Heart left ventricle (tissue), 13 donors: ENCODE measurements at regions not wholly inside any gene's neighbourhood (a gene's known extent, or its start where the extent isn't known, plus 50 kb on each side); places are given as distances from the start of the nearest gene placed in this dataset.

Source experiments
- CTCF ChIP-seq, 12 donors: fragments of 200-600 bp; sonication (generic) in 4 of 12; IDR thresholded peaks; one replicate each; pipeline versions ENCODE4 v1.5.0 to v1.8.0; 2018 to 2022; ENCODE audit warnings: antibody characterized with exemption in 12 of 12, mild to moderate bottlenecking in 5 of 12
- POLR2A ChIP-seq, 2 donors: fragments of 450-650 bp; IDR thresholded peaks; one replicate each; pipeline ENCODE4 v1.6.1; 2017; ENCODE audit warnings: antibody characterized with exemption in 2 of 2, mild to moderate bottlenecking in 2 of 2, moderate library complexity in 2 of 2
- donor health status: ischemic (EF 13 %, LVEDD 7.1; RV severe dilation, severe dysfunction).
- donor health status: DM: no; HTN: yes; CAD: no.
- donor health status: DM: no; HTN: no; CAD: no.
- donor health status: ischemic (EF 25% LVEDD 6.9; RV normal size, moderate dysfunction).
- donor health status: ischemic (EF 25% LVEDD 5.7; RV mildly dilated, moderate dysfunction).
- donor health status: ischemic (EF 35%, LVEDD 5.7; RV mildly dilated, moderate dysfunction).
- donor health status: nonischemic (EF 11% LVEDD 7.7; RV severe dilation, severe dysfunction).
- donor health status: DM: yes; HTN: yes; CAD: no.
- donor health status: PGD.
- donor health status: ischemic (EF 29% LVEDD 5.4; RV normal size, mild dysfunction).
- donor health status: nonischemic (EF 23%, LVEDD 6.1; RV moderate dilation, normal function).

GRCh38 chr13:26934096-26934495 is 173.5 kb upstream of the GPR12 start:
- no peak for TF ChIP-seq CTCF (IDR thresholded peaks at IDR 0.05)
- no peak for TF ChIP-seq POLR2A (IDR thresholded peaks at IDR 0.05)
